IMR-90 (cell line): ENCODE measurements at regions not wholly inside any gene's neighbourhood (a gene's known extent, or its start where the extent isn't known, plus 50 kb on each side); places are given as distances from the start of the nearest gene placed in this dataset.

Experiments used
- CEBPB ChIP-seq: IDR thresholded peaks from 2 replicates; pipeline ENCODE4 v1.6.1; 2012; ENCODE audit warnings: low read depth, low read length, improper control_type of control experiment
- CHD1 ChIP-seq: IDR thresholded peaks from 2 replicates; pipeline ENCODE4 v1.6.1; 2012; ENCODE audit warnings: low read depth, low read length, improper control_type of control experiment
- FOS ChIP-seq: fragments of 150-350 bp; IDR thresholded peaks from 2 replicates; pipeline ENCODE4 v1.6.1; 2016; ENCODE audit warnings: low read depth, low read length
- MAFK ChIP-seq: IDR thresholded peaks from 2 replicates; pipeline ENCODE4 v1.6.1; 2012; ENCODE audit warnings: low read depth, low read length, improper control_type of control experiment
- MXI1 ChIP-seq: IDR thresholded peaks from 2 replicates; pipeline ENCODE4 v1.6.1; 2012; ENCODE audit warnings: low read depth, mild to moderate bottlenecking, low read length, moderate library complexity, borderline replicate concordance
- NFE2L2 ChIP-seq: fragments of 150-350 bp; IDR thresholded peaks from 2 replicates; pipeline ENCODE4 v1.6.1; 2016; ENCODE audit warnings: low read depth, mild to moderate bottlenecking, low read length
- POLR2A ChIP-seq: IDR thresholded peaks from 2 replicates; pipeline ENCODE4 v1.6.1; 2012; ENCODE audit warnings: mild to moderate bottlenecking, low read depth, low read length
- RAD21 ChIP-seq: IDR thresholded peaks from 2 replicates; pipeline ENCODE4 v1.6.1; 2012; ENCODE audit warnings: low read length, improper control_type of control experiment
- RCOR1 ChIP-seq: IDR thresholded peaks from 2 replicates; pipeline ENCODE4 v1.6.1; 2012; ENCODE audit warnings: mild to moderate bottlenecking, low read length, improper control_type of control experiment; ENCODE audit not compliant: insufficient replicate concordance
- RFX5 ChIP-seq: IDR thresholded peaks from 2 replicates; pipeline ENCODE4 v1.8.0; 2012; ENCODE audit warnings: low read depth, mild to moderate bottlenecking, low read length, moderate library complexity
- SMC3 ChIP-seq: fragments of 150-350 bp; IDR thresholded peaks from 2 replicates; pipeline ENCODE4 v1.6.1; 2016; ENCODE audit warnings: low read depth, mild to moderate bottlenecking, antibody characterized with exemption, low read length, moderate library complexity
- TF ChIP-seq, protein P1 (sequence below): conservative IDR thresholded peaks from 2 replicates; pipeline ENCODE4 v1.5.1; 2012; ENCODE audit warnings: mild to moderate bottlenecking, low read depth, low read length, improper control_type of control experiment
- TF ChIP-seq, protein P2 (sequence below): fragments of 150-350 bp; IDR thresholded peaks from 2 replicates; pipeline ENCODE4 v1.6.1; 2017; ENCODE audit warnings: mild to moderate bottlenecking, antibody characterized with exemption, low read length, low read depth
- TF ChIP-seq, protein P3 (sequence below): fragments of 150-350 bp; IDR thresholded peaks from 2 replicates; pipeline ENCODE4 v1.6.1; 2016; ENCODE audit warnings: low read depth, mild to moderate bottlenecking, low read length, moderate library complexity, borderline replicate concordance

DNA sequence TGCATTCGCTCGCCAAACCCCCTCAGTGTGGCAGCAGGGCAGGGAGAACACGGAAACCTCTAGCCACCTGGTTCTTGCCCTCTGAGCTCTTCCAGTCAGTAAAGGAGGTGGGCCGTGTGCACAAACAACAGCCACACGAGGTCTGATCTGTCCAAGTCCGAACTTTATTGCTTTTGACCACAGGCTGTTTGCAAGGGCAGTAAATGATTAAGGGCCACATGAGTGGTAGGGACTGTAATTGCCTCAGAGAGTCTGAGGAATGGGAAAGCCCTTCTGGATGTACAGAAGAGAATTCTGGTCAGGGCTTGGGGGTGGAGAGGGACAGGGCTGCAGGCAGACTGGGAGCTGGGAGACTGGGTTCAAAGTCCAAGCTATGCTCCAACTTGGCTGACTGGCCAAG lies 75.7 kb upstream of the LHX1 start:
- no peak for TF ChIP-seq POLR2A
- TF ChIP-seq, protein P1, sequence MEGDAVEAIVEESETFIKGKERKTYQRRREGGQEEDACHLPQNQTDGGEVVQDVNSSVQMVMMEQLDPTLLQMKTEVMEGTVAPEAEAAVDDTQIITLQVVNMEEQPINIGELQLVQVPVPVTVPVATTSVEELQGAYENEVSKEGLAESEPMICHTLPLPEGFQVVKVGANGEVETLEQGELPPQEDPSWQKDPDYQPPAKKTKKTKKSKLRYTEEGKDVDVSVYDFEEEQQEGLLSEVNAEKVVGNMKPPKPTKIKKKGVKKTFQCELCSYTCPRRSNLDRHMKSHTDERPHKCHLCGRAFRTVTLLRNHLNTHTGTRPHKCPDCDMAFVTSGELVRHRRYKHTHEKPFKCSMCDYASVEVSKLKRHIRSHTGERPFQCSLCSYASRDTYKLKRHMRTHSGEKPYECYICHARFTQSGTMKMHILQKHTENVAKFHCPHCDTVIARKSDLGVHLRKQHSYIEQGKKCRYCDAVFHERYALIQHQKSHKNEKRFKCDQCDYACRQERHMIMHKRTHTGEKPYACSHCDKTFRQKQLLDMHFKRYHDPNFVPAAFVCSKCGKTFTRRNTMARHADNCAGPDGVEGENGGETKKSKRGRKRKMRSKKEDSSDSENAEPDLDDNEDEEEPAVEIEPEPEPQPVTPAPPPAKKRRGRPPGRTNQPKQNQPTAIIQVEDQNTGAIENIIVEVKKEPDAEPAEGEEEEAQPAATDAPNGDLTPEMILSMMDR = no peak
- TF ChIP-seq SMC3 = no peak
- no peak for TF ChIP-seq FOS
- TF ChIP-seq RAD21 = no peak
- TF ChIP-seq MXI1 = no peak
- TF ChIP-seq, protein P2, sequence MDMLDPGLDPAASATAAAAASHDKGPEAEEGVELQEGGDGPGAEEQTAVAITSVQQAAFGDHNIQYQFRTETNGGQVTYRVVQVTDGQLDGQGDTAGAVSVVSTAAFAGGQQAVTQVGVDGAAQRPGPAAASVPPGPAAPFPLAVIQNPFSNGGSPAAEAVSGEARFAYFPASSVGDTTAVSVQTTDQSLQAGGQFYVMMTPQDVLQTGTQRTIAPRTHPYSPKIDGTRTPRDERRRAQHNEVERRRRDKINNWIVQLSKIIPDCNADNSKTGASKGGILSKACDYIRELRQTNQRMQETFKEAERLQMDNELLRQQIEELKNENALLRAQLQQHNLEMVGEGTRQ = no peak
- TF ChIP-seq MAFK = no peak
- TF ChIP-seq NFE2L2 = no peak
- TF ChIP-seq CEBPB = no peak
- TF ChIP-seq RFX5 = no peak
- TF ChIP-seq CHD1 = no peak
- TF ChIP-seq, protein P3, sequence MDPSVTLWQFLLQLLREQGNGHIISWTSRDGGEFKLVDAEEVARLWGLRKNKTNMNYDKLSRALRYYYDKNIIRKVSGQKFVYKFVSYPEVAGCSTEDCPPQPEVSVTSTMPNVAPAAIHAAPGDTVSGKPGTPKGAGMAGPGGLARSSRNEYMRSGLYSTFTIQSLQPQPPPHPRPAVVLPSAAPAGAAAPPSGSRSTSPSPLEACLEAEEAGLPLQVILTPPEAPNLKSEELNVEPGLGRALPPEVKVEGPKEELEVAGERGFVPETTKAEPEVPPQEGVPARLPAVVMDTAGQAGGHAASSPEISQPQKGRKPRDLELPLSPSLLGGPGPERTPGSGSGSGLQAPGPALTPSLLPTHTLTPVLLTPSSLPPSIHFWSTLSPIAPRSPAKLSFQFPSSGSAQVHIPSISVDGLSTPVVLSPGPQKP = no peak
- TF ChIP-seq RCOR1 = no peak
